ENCODE measurements at regions not wholly inside any gene's neighbourhood (a gene's known extent, or its start where the extent isn't known, plus 50 kb on each side); places are given as distances from the start of the nearest gene placed in this dataset.
"Not testable (repeated sequence)": the region's sequence is repeated elsewhere in the genome, so short reads cannot be mapped to it uniquely, and the experiment has no call there.

DNA sequence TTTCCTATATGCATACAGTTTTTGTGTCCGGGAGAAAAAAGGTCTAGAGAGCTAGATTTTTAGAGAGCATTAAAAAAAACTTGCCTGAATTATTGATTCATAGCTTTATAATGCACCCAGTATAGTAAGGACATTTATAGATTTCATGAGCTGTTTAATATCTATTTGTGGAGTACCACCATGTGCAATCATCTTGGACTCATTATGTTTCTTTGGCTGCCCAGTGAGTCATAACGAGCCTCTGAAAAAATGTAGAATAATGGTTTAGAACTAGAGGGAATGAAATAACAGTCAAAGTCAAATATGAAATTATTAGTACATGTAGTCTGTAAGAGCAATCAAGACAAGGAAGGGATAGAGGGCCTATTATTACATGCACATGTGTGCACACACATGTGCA lies 350.0 kb downstream of the CD83 start:
- DNase-seq = no peak
- intact Hi-C loops (cut with DNase I) = no loop called here

DNA sequence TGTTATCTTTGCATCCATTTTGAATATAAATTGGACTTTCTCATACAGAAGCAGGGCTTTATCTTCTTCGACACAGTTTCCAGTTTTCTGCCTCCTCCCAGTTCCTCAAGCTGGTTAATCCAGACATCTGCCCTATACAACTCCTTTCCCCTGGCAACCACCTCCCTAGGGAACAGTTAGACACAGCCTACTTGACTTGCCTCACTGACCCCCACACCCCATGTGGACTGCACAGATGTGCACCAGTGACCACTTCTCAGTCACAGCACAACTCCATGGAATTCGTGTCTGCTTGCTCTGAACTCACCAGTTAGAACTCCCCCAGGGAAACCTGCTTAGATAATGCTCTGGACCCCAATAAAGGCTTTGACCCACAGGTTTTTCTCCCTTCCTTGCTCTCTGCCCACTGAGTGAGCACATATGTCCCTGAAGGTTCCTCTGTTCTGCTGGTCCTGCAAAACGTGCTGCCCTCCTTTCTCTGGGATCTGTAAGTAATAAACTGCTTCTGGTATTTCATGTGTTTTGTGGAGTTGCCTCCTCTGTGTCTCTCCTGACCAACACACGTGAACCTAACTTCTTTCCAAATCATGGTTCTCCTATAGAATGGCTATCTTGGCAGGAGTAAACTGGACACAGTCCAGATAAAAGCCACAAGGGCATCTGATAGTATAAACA lies 351.2 kb downstream of the CD83 start:
- no peak for DNase-seq

DNA sequence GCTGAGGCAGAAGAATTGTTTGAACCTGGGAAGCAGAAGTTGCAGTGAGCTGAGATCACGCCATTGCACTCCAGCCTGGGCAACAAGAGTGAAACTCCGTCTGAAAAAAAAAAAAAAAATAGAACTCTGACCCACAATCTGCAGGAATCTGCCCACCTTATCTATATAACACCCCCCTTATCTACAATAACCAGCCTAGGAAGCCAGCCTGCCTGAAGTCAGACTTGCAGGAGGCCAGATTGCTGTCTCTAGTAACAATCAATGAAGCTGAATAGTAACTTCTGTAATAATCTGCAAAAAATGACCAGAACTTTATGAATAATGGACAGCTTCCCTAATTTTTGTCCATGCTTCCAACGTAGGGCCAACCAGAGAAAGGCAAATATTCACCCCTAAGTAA lies 352.5 kb downstream of the CD83 start:
- DNase-seq = no peak
- intact Hi-C loops (cut with DNase I) = no loop called here

More for the DNA sequence above, 351.2 kb downstream of the CD83 start:
- intact Hi-C loops (cut with DNase I) = no loop called here

DNA sequence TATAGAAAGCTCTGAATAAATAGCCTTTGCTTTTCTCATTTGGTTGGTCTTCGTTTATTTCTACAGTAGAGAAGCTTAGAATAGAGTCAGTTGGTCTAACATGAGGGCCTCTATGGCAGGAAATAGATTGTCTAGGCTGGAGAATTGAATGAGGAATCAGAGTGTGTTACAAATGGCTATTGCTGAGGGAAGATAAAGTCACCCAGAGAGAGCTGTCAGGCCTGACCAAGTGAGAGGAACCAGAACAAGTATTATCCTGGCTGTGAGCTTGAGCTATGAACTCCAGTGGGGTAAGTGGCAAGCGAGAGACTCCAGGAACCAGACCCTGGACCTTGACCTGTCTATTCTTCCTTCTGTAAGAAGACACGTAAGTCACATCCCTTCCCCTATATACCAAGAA lies 353.1 kb downstream of the CD83 start:
- intact Hi-C loops (cut with DNase I) = no loop called here
- DNase-seq = no peak

DNA sequence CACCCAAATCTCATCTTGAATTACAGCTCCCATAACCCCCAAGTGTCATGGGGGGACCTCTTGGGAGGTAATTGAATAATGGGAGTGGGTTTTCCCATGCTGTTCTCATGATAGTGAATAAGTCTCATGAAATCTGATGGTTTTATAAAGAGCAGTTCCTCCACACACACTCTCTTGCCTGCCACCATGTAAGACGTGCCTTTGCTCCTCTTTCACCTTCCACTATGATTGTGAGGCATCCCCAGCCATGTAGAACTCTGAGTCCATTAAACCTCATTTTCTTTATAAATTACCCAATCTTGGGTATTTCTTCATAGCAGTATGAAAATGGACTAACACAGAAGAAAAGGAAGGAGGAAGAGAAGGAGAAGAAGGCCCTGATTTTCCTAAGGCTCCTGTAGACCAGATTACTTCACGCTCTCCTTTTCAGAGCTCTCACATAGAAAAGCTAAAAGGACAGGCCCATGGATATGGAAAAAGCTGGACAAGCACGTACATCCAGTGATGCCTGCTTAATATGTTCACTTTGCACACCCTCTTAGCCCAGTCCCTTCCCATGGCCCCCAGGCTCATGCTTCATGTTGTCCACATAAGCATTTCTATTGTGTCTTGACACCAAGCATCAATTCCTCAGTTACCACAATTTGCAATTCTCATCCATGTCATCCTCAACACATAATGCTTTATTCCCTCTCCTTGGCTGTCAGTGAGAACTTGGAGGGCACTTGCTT lies 354.8 kb downstream of the CD83 start:
- no peak for DNase-seq
- intact Hi-C loops (cut with DNase I) = no loop called here

DNA sequence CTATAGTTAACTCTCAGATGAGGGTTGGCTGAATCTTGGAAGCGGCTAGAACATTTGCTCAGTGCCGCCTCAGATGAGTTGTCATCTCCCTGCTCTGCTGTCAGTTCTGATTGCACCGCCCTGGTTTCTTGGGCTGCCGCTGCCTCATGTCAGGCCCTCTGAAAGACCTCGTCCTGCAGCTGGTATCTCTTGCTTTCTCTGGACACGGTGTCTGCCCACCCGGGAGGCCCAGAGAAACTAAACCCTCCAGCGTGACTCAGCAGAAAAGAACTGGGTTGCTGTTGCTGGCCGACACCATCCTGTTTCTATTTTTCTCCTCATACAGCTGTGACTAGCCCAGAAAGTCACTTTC lies 355.4 kb downstream of the CD83 start:
- intact Hi-C loops (cut with DNase I) = no loop called here
- no peak for DNase-seq

DNA sequence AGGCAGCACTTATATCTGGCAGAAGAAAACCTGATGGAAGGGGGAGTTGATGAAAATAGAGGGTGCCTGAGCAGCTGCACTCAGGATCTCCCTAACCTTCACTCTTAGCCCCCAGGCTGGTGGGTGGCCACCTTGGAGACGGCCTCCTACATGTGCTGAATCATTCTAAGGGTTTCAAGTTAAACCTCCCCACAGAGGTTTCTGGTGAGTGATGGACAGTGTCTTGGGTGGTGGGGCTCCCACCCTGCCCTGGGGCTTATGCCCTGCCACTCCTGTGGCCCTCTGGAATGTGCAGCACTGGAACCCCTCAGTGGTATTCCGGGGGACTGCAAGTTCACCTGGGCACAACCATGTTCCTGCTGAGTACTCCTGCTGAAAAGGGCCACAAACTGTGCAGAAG lies 357.2 kb downstream of the CD83 start:
- intact Hi-C loops (cut with DNase I) = no loop called here
- peak in 1 of 10 donors; percentile 27 for DNase-seq

DNA sequence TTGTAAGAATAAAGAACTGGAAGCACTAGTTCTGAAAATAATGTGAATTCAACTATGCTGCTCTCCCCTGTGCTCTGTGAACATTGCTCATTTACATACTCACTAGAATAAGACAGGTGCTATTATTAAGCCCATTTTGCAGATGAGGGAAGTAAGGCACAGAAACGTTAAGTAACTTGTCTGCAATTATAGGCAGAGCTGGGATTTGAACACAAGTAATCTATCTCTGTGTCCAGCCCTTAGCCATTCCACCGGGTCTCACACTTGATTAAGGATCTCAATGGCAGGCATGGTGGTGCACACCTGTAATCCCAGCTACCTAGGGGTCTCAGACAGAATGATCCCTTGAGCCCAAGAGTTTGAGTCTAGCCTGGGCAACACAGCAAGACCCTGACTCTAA lies 357.7 kb downstream of the CD83 start:
- intact Hi-C loops (cut with DNase I) = no loop called here

DNA sequence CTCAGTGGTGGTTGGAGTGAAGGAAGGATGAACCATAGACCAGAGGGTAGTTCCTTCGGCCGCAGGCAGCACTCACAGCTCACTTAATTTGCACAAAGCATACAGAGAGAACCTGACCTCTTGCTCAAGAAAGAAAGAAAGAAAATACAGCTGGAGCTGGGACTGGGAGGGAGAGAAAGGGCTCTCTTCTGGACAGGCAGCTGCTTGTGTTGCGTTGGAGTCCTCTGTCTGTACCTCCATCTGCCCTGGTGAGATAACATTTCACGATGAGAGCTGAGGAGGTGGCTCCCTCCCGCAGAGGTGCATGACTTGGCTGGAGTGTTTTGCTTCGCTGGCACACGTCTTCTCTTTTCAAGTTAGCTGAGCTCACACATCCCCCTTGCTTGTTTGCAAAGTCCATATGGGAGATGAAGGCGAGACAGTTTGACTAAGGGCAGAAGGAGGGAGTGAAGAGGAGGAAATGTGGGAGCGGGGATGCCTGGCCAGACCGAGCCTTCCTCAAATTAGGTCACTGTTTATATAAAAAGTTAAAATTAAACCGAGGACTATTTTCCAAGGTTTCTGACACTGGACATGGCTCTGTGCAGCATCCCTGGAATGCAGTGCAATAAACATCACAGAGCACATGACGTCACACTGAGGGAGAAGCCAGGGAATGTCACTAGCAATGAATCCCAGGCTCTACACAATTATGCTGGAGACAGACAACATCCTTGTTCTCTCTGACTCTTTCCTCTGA lies 359.4 kb downstream of the CD83 start:
- DNase-seq = peak in 1 of 10 donors; percentile 81
- intact Hi-C loops (cut with DNase I) = no loop called here

More for the DNA sequence above, 357.7 kb downstream of the CD83 start:
- no peak for DNase-seq

DNA sequence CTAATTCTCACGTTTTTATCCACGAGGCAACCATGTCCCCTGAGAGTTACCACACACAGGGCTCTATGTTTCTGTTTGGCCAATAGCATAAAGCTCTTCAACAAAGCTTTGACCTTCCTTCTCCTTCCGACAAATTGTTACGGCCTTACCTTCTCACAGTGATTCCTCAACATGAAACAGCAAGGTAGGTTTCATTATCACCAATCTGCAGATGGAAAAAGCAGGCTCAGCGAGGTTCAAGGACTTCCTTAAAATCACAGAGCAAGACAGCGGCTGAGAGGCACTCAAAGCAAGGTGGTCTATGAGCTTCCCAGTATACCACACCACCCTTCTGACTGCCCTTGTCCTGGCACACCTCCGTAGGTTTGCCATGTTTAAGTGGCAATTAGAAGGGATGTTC lies 360.0 kb downstream of the CD83 start:
- intact Hi-C loops (cut with DNase I) = no loop called here
- DNase-seq = no peak

DNA sequence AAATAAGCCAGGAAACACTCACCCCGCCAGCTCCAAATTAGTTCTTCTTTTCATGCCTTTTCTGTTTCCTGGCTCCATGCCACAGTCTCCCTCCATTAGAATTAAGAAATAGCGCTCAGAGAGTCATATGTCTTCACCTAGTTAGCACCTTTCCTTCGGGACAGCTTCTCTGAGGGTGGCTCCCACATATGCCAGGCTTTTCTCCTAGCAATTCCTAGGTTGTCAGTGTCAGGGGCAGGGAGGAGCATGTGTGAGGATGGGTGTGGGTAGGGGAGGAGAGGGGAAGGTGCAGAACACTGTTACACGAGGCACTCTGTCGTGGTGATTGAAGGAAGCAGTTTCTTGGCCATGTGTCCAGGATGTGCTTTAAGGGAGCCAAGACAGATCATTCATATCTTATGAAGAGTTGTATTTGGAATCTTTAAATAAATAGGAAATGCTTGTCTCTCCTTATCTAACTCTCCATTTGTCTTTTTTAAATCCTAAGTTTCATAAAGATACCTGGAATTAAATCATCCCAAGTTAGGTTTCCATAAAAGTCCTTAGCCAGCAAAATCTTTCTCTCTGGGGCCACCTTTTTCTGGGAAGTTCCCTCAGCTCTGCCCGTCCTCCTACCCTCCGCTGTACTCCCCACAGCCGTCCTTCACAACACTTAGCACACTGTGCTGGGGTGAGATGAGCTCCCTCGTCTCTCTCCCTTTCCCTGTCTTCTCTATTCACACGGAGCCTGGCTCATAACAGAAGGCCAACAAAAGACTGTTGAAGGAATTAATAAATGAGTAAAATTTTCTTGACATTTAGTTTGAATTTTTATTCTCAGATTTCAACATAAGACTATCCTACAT lies 361.0 kb downstream of the CD83 start:
- DNase-seq = no peak
- intact Hi-C loops (cut with DNase I) = no loop called here

DNA sequence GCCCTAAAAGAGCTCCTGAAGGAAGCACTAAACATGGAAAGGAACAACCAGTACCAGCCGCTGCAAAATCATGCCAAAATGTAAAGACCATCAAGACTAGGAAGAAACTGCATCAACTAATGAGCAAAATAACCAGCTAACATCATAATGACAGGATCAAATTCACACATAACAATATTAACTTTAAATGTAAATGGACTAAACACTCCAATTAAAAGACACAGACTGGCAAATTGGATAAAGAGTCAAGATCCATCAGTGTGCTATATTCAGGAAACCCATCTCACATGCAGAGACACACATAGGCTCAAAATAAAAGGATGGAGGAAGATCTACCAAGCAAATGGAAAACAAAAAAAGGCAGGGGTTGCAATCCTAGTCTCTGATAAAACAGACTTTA lies 364.4 kb downstream of the CD83 start:
- DNase-seq; intact Hi-C loops (cut with DNase I): not testable (repeated sequence)

DNA sequence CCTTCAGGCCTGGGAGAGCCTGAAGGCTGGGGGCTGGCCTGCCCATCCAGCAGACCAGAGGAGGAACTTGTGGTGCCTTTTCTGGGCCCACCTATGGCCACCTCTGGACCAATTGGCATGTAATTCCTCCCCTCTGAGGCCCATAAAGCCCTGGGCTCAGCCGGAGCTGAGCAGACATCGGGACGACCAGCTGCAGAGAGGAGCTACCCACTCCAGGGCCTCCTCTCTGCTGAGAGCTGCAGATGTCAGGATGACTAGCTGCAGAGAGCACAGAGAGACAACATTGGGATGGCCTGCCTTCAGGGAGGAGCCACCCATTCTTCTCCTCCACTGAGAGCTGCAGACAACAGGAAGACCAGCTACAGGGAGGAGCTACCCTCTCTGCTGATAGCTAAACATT lies 370.1 kb downstream of the CD83 start:
- no peak for DNase-seq
- intact Hi-C loops (cut with DNase I) = no loop called here

DNA sequence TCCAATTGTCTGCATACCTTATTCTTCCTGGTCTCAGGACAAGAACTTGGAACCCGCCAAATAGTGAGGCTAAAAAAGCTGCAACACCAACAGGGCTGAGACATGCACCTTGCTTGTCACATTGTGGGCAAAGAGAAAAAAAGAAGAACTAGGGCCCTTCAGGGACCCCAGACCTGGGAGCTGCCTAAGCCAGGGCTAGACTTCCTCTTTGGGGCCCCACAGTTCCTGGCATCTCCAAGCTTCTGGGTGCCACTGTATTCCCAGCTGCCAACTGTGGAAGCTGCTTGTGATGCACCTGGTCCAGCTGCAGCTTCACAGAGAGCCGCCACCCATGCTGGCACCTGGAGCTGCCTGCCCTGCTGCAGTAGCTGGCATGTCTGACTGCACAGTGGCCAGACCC lies 370.6 kb downstream of the CD83 start:
- intact Hi-C loops (cut with DNase I) = no loop called here
- no peak for DNase-seq

DNA sequence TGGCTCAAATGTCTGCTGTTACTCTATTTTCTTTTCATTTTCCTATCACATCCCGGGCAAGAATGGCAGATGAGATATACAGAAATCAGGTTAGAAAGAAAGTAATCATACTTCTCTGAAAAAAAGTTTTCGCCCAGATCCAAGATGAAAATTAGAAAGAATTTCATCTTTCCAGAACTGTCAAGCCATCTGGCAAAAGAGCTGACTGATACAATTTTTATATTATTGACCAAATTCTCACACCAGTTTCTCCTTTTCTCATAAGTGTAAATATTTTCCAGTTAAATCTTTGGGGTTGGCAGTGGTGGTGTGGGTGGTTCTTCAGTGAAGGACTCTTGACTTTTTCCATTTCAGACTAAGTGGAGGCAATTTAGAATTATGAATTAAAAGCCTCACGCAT lies 371.9 kb downstream of the CD83 start:
- intact Hi-C loops (cut with DNase I) = no loop called here
- no peak for DNase-seq

DNA sequence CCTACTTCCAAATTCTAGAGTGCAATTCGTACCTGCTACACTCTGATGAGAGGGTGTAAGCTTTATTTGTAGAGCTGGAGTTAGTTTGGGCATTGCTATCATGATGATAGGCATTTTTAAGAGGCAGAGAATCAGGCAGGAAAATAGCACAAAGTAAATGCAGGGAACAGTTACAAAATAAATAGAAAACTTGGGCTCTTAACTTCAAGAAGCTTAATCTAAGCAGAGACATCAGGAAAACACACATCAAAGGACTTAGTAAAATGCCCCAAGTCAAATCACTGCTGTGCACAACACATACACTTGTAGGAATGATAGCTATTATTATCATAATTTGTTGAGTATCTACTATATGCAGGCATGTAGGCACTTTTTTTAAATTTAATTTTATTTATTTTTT lies 381.2 kb downstream of the CD83 start:
- intact Hi-C loops (cut with DNase I) = no loop called here
- DNase-seq = no peak

DNA sequence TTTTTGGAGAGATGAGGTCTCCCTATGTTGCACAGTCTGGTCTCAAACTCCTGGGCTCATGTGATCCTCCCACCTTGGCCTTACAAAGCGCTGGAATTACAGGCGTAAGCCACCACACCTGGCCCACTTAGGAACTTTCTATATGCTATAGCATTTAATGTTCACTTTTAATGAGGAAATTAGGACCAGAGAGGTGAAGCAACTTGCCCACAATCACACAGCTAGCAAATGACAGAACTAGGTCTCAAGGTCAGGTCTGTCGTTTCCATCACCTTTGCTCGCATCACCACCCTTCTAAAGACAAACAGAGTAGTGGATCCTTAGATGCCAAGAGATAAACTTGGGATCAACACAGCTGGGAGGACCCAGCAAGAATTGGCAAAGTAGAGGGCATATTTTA lies 381.7 kb downstream of the CD83 start:
- intact Hi-C loops (cut with DNase I) = no loop called here
- DNase-seq = no peak

DNA sequence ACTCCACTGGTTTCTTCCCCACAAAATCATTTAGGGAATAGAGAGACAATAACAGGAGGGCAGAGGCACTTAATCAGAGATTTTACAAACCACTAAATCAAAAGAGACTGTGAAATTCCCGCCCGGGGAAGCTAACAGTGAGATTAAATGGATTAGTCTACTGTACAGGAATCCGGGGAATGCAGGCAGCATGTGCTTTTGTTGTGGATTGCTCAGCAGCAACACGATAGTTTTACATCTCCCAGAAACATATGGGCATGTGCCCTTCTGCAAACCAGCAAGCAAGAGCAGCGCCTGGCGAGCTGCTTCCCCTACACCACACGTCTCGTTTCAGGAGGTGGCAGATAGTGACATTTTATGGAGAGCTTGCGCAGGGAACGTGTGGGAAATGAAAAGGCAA lies 382.3 kb downstream of the CD83 start:
- DNase-seq = no peak
- intact Hi-C loops (cut with DNase I) = no loop called here

DNA sequence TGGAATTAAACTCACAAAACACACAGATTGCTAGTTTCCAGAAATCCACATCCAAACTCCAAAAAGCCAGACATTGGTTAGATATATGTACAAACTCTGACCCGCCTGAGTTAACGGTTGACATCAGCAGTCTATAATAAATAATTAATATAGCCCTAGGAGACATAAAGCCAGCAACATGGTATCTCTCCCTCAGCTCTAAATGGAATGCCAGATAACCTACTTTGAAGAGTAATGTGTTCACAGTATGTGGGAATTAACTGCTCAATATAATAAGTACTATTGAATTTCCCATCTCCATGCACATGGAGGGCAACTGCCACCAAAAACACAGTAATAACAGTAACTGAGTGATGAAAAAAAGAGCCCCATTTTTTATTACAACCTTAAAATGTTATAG lies 383.2 kb downstream of the CD83 start:
- no peak for DNase-seq
- intact Hi-C loops (cut with DNase I) = no loop called here

DNA sequence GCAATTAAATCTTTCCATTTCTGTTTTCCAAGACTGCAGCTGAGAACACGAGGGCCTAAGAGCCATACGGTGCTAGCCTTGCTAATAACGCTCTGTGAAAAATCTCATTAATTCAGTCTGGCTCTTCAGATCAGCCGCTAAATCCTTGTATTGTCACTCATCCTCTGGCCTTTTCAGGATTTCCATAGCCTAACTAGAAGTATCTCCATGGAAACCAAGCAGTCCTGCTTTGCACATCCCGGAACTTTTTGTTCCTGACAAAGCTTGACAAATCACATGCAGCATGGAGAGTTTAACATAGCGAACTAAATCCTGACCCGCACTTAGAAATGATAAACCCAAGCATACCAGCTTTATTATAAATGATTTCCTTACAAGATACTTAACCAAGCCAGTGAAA lies 383.7 kb downstream of the CD83 start:
- DNase-seq = no peak
- intact Hi-C loops (cut with DNase I) = no loop called here

DNA sequence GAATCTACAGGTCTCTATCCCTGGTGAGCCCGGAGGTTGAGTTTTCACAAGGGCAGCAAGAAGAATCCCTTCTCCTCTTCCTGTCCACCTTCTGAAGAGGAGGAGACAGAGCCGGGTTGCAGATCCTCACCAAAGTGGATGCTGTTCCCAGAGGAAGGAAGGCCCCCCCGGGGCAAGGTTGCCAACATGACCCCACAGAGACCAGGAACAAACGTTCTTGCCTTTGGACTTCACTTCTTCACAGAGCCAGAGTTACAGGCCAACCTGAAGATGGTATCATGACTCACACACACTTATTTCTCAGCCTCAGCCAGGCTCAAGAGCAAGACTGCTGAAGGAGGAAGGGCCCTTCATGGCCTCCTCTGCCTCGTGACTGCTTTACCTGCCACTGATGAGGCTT lies 384.3 kb downstream of the CD83 start:
- intact Hi-C loops (cut with DNase I) = no loop called here
- no peak for DNase-seq

All from posterior cingulate gyrus (tissue), 11 donors.